IMR-90 (cell line): ENCODE measurements at regions not wholly inside any gene's neighbourhood (a gene's known extent, or its start where the extent isn't known, plus 50 kb on each side); places are given as distances from the start of the nearest gene placed in this dataset.
"Not testable (repeated sequence)": the region's sequence is repeated elsewhere in the genome, so short reads cannot be mapped to it uniquely, and the experiment has no call there.

Source experiments
- ATAC-seq: fragments of 200-7000 bp; cut with Tn5 transposase; 2 replicates; pipeline ENCODE4 v1.9.1; 2020; ENCODE audit warnings: low read depth, mild to moderate bottlenecking, moderate library complexity
- BruUV-seq: library from RNA; stranded (reverse); fragments of 400-500 nt; replicated peaks from 2 replicates; lab custom pipeline; 2021; lab: Mats Ljungman, UMichigan
- CTCF ChIA-PET: fragments of 300-600 bp; formaldehyde crosslinking; extraction: SDS; loops from one replicate; lab custom pipeline; 2021; ENCODE audit warnings: antibody characterized with exemption; lab: Yijun Ruan, JAX
- POLR2A ChIA-PET: fragments of 300-600 bp; sonication (Branson Sonifier 250); formaldehyde crosslinking; loops from one replicate; lab custom pipeline; 2022; ENCODE audit warnings: antibody characterized with exemption; ENCODE audit not compliant: unreplicated experiment; lab: Charles Lee
- DNase-seq: peaks from one replicate; pipeline ENCODE4 v3.0.0; 2013
- H2AFZ ChIP-seq: replicated peaks from 2 replicates; pipeline ENCODE3; 2013; ENCODE audit warnings: low read length, mild to moderate bottlenecking; ENCODE audit not compliant: poor library complexity
- H2AK5ac ChIP-seq: 2 replicates; pipeline ENCODE4 v1.6.1; 2013; ENCODE audit warnings: low read depth, low read length, inconsistent platforms
- H2AK9ac ChIP-seq: replicated peaks from 2 replicates; pipeline ENCODE3; 2013; ENCODE audit warnings: mild to moderate bottlenecking, low read depth, low read length, moderate library complexity; ENCODE audit not compliant: poor library complexity
- H2BK120ac ChIP-seq: 2 replicates; pipeline ENCODE4 v1.6.1; 2013; ENCODE audit warnings: low read depth, low read length, inconsistent platforms
- H2BK15ac ChIP-seq: 3 replicates; pipeline ENCODE4 v1.6.1; 2013; ENCODE audit warnings: low read depth, low read length, inconsistent platforms
- H2BK20ac ChIP-seq: 2 replicates; pipeline ENCODE4 v1.6.1; 2013; ENCODE audit warnings: low read depth, mild to moderate bottlenecking, inconsistent platforms, low read length, moderate library complexity
- H2BK5ac ChIP-seq: 2 replicates; pipeline ENCODE4 v1.6.1; 2013; ENCODE audit warnings: mild to moderate bottlenecking, low read depth, low read length, inconsistent platforms; ENCODE audit not compliant: poor library complexity, severe bottlenecking
- H3K14ac ChIP-seq: replicated peaks from 2 replicates; pipeline ENCODE4 v1.6.1; 2013; ENCODE audit warnings: low read depth, low read length, inconsistent platforms
- H3K18ac ChIP-seq: 2 replicates; pipeline ENCODE4 v1.6.1; 2013; ENCODE audit warnings: low read depth, low read length, control low read depth
- H3K23ac ChIP-seq: 2 replicates; pipeline ENCODE4 v1.6.1; 2013; ENCODE audit warnings: low read depth, low read length, inconsistent platforms
- H3K27ac ChIP-seq: 2 replicates; pipeline ENCODE4 v1.5.1; 2013; ENCODE audit warnings: mild to moderate bottlenecking, control low read depth, low read length; ENCODE audit not compliant: insufficient read depth
- H3K27me3 ChIP-seq: 2 replicates; pipeline ENCODE4 v1.6.1; 2013; ENCODE audit warnings: low read length; ENCODE audit not compliant: control insufficient read depth, insufficient read depth
- H3K36me3 ChIP-seq: 2 replicates; pipeline ENCODE4 v1.6.1; 2013; ENCODE audit warnings: low read length, mixed read lengths; ENCODE audit not compliant: control insufficient read depth, insufficient read depth
- H3K4ac ChIP-seq: 2 replicates; pipeline ENCODE4 v1.6.1; 2013; ENCODE audit warnings: low read depth, low read length, inconsistent platforms
- H3K4me1 ChIP-seq: 2 replicates; pipeline ENCODE4 v1.6.1; 2013; ENCODE audit warnings: low read length, mixed read lengths; ENCODE audit not compliant: control insufficient read depth, insufficient read depth
- H3K4me2 ChIP-seq: 2 replicates; pipeline ENCODE4 v1.6.1; 2013; ENCODE audit warnings: low read depth, mild to moderate bottlenecking, control low read depth, low read length, moderate library complexity
- H3K4me3 ChIP-seq: 2 replicates; pipeline ENCODE4 v1.5.1; 2013; ENCODE audit warnings: low read depth, mild to moderate bottlenecking, control low read depth, low read length, moderate library complexity; ENCODE audit not compliant: insufficient read depth
- H3K56ac ChIP-seq: 2 replicates; pipeline ENCODE4 v1.6.1; 2013; ENCODE audit warnings: low read length, inconsistent platforms; ENCODE audit not compliant: insufficient read depth; ENCODE audit errors: extremely low read depth
- H3K79me1 ChIP-seq, 2 experiments: 2 replicates each; pipeline ENCODE4 v1.6.1; 2013; ENCODE audit warnings: low read length in 2 of 2, inconsistent platforms in 1 of 2, low read depth in 1 of 2
- H3K9ac ChIP-seq: 2 replicates; pipeline ENCODE4 v1.6.1; 2013; ENCODE audit warnings: low read depth, low read length, control low read depth
- H3K9me1 ChIP-seq: 2 replicates; pipeline ENCODE4 v1.6.1; 2013; ENCODE audit warnings: low read length, inconsistent platforms; ENCODE audit not compliant: insufficient read depth
- H3K9me3 ChIP-seq: 2 replicates; pipeline ENCODE4 v1.6.1; 2013; ENCODE audit warnings: low read length; ENCODE audit not compliant: control insufficient read depth, insufficient read depth
- H4K20me1 ChIP-seq: 2 replicates; pipeline ENCODE4 v1.6.1; 2013; ENCODE audit warnings: low read length, inconsistent platforms; ENCODE audit not compliant: insufficient read depth
- H4K5ac ChIP-seq: 2 replicates; pipeline ENCODE4 v1.6.1; 2013; ENCODE audit warnings: mild to moderate bottlenecking, low read depth, low read length, control low read depth
- H4K8ac ChIP-seq, 2 experiments: 2 replicates each; pipeline ENCODE4 v1.6.1; 2013; ENCODE audit warnings: low read depth in 2 of 2, low read length in 2 of 2, control low read depth in 1 of 2, inconsistent platforms in 1 of 2
- H4K91ac ChIP-seq: 2 replicates; pipeline ENCODE4 v1.6.1; 2013; ENCODE audit warnings: low read depth, low read length, inconsistent platforms; ENCODE audit not compliant: insufficient read depth
- WGBS, 2 experiments: methylation state at CpG; one replicate each; pipeline versions ENCODE4 v1.1.5 to v1.1.7; 2013; ENCODE audit warnings: missing lambda C conversion rate in 2 of 2; ENCODE audit not compliant: insufficient read length in 1 of 2; ENCODE audit errors: extremely low coverage in 2 of 2; 5-methylcytosine and 5-hydroxymethylcytosine counted together
- dilution Hi-C: fragments of 300-500 bp; cut with HindIII; formaldehyde crosslinking; loops from one replicate; pipeline ENCODE4 v1.14.3; 2018; ENCODE audit warnings: low sequenced_read_pairs; ENCODE audit not compliant: unreplicated experiment
- in situ Hi-C: fragments of 300-500 bp; cut with MboI; formaldehyde crosslinking; loops from 3 replicates; pipeline ENCODE4 v1.14.3; 2019; ENCODE audit warnings: low sequenced_read_pairs, inconsistent platforms, mixed read lengths
- intact Hi-C: fragments of 100-400 bp; cut with micrococcal nuclease; formaldehyde crosslinking; loops from 2 replicates; pipeline ENCODE4 v1.10.0; 2022

- WGBS, 2 experiments: 72% methylated on average over 4 of the region's 9 CpGs; no CpG with 5 or more reads in 1 of the 2 experiments
- H2BK20ac ChIP-seq, H3K9me1 ChIP-seq, H4K20me1 ChIP-seq, CTCF ChIA-PET, intact Hi-C loops, H3K79me1 ChIP-seq, dilution Hi-C loops, H3K14ac ChIP-seq, H4K8ac ChIP-seq, H2AK9ac ChIP-seq, H3K36me3 ChIP-seq, H3K27ac ChIP-seq, H3K4ac ChIP-seq, H3K4me2 ChIP-seq, H2BK5ac ChIP-seq, H3K18ac ChIP-seq, H3K4me3 ChIP-seq, POLR2A ChIA-PET, H3K23ac ChIP-seq, H2AK5ac ChIP-seq, H2BK15ac ChIP-seq, DNase-seq, H3K4me1 ChIP-seq, H3K56ac ChIP-seq, H3K9ac ChIP-seq, H4K91ac ChIP-seq, H4K5ac ChIP-seq, ATAC-seq, in situ Hi-C loops, BruUV-seq, H2AFZ ChIP-seq, H3K27me3 ChIP-seq, H2BK120ac ChIP-seq: not testable (repeated sequence)
- peaks cover 35% of the 10 kb centered on the region for H3K9me3 ChIP-seq
These were observed 58.6 kb upstream of the VIPR2 start for GRCh38 chr7:159203253-159203652.
